Glomerular visceral epithelial cell (primary cell): ENCODE measurements at regions not wholly inside any gene's neighbourhood (a gene's known extent, or its start where the extent isn't known, plus 50 kb on each side); places are given as distances from the start of the nearest gene placed in this dataset.

ENCODE experiments used
- DNase-seq: peaks from one replicate; pipeline ENCODE4 v3.0.0-alpha.2; 2016; ENCODE audit errors: extremely low spot score

DNA sequence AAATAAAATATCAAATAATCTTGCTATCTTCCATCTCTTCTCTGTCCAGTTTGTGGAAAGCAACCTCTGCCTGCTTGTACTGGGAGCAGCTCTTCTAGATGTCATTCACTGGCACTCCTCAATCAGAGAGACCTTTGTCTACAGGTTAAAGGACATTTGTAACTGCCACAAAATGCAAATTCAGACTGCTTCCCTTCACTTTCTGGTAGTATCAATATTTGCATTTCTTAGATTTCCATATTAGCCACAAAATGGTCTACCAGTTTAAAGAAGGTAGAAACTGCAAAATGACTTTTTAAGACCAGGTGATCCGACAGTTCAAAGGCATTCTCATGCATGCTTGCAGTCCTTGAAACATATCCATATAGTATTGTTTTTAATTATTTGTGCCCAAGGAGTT is 51.7 kb upstream of the RCN1 start:
- DNase-seq = no peak

GRCh38 chr11:32034680-32035079 is 56.2 kb upstream of the RCN1 start:
- no peak for DNase-seq

GRCh38 chr11:32034149-32034548 is 56.7 kb upstream of the RCN1 start:
- DNase-seq = peak; percentile 87

DNA sequence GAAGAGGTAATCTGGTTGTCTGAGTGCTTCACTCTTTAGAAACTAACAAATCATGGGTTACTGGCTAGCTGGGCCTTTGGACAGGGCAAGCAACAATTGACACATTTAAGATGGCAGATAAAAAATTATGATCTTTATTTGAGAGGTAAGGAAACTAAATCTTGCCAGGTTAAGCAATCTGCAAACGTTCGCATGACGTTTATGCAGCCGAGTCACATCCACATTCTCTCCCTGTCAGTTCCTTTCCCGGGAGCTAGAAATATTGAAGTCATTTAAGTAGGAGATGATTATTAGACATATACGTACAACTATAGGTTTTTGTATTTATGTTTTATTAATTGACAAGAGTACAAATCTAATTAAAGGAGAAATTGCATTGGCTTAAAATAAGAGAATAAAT is 57.4 kb upstream of the RCN1 start:
- DNase-seq = no peak

- DNase-seq = no peak
Measured at GRCh38 chr11:32033067-32033466, 57.8 kb upstream of the RCN1 start.

GRCh38 chr11:32032478-32032877 is 58.4 kb upstream of the RCN1 start:
- no peak for DNase-seq

- DNase-seq = no peak
Measured at GRCh38 chr11:32032052-32032451, 58.8 kb upstream of the RCN1 start.

GRCh38 chr11:32030875-32031503 is 59.9 kb upstream of the RCN1 start:
- DNase-seq = no peak

DNA sequence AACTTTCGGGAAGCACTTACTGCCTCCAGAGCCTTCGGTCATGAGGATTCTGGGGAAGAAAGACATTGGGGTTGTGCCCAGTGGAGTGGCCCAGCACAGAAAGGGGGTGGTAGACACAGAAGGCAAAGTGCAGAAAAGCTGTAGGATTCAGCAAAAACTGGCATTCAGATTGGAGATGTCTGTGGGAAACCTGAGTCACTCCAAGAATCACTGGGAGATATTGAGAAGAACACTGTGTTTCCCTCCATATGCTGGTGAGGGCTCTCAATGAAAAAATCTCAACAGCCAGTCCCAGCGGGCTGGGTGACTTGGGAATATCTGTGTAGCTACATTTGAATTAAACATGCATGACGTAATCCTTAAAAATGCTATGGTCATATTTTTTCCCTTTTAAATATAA is 61.2 kb upstream of the RCN1 start:
- DNase-seq = no peak

GRCh38 chr11:32028201-32028600 is 62.7 kb upstream of the RCN1 start:
- no peak for DNase-seq

DNA sequence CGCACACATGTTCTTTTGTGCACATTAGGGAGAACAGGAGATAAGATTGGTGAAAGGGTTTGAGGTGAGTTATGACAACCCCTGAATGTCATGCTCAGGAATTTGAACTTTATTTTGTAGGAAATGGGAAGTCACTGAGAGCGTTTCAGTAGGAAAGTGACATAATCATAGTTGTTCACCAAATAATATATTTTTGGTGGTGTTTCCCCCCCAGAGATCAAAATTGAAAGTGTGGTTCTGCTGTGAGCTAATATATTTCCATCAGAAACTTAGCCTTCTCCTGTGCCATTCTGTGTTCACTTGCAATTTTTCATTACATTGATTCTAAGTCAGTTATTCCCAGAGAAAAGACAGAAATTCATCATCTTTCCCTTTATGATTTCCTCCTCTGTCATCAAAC is 64.1 kb upstream of the RCN1 start:
- DNase-seq = no peak

- DNase-seq = no peak
Measured at GRCh38 chr11:32024948-32025347, 65.9 kb upstream of the RCN1 start.

GRCh38 chr11:32023370-32024305 is 67.2 kb upstream of the RCN1 start:
- no peak for DNase-seq

DNA sequence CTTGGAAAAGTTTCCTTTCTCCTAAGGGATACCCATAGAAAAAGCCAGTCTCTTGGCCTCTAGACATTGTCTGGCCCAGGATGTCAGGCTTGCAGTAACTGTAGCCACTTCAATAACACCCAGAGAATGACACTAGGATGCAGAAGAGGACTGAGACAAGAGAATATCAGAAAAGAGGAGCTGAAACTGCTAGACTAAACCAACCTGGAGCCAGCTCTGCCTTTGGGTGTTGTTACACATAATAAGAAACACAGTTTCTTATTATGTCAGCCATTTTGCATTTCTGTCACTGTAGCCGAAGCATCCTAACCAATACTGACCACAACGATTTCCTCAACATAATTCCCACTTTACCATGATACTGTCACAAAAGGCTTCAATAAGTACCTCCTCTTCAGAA is 72.2 kb upstream of the RCN1 start:
- DNase-seq = no peak

DNA sequence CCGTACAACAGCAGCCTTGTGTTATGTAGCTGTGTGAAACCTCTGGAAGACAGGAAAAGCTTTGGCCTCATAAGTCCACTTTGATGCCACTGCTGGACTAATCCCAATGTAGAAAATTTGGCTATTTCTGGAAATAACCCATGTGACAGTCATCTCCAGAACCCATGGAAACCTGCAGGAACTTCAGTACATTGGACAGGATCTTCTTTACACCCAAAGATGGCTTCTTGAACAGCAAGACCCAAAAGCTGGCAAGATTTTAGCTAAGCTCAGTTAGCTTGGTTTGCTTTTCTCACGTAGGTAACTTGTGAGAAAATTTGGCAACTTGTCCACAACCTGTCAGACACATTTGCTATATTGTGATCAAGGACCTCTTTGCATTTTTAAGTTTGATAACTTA is 74.8 kb upstream of the RCN1 start:
- DNase-seq = no peak

- DNase-seq = no peak
Measured at GRCh38 chr11:32015427-32015826, 75.4 kb upstream of the RCN1 start.

- no peak for DNase-seq
Measured at GRCh38 chr11:32013603-32014002, 77.3 kb upstream of the RCN1 start.

DNA sequence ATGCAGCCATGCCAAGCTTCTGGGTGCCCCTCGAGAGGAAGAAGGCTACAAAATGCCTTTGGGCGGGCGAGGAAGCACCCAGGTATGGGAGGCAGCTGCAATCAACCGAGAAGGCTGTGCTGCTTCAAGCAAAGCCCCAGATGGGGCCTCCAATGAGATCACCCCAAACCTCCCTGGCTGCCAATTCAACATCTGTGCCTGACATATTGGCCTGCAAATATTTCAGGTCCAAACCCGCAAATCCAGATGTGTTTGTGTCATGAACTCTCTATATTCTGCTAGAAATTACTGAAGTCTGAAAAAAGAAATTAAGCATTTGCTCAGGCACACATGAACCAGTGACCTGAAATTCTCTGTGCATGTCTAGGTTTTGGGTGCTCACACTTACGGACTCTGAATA is 78.8 kb upstream of the RCN1 start:
- no peak for DNase-seq

DNA sequence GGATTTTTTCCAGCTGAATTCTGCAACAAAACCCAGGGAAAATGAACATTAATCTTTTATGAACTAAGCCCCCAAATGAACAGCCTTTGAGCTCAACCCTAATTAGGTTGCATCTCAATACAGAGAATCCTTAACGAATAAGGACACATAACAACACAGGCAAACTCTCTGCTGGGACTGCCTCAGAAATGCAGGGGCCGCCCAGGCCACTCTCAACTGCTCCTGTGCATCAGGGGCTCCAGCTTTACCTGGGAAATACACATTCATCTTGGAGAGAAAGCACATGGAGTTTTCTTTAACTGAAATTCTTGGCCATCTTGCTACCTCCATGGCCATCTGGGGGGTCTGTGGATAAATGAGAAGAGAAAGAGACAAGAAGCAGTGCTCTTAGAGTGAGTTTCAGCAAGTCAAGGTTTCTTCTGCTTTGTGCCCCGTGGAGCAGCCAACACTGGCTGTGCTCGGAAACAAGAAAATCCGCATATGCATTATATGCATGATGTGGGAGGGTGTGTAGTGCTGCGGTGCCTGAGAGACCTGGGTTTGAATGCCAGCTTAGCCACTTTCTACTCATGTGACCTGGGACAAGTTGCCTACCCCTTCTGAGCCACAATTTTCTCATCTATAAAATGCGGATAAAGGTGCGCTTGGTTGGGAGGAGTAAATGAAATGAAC is 81.9 kb upstream of the RCN1 start:
- no peak for DNase-seq

DNA sequence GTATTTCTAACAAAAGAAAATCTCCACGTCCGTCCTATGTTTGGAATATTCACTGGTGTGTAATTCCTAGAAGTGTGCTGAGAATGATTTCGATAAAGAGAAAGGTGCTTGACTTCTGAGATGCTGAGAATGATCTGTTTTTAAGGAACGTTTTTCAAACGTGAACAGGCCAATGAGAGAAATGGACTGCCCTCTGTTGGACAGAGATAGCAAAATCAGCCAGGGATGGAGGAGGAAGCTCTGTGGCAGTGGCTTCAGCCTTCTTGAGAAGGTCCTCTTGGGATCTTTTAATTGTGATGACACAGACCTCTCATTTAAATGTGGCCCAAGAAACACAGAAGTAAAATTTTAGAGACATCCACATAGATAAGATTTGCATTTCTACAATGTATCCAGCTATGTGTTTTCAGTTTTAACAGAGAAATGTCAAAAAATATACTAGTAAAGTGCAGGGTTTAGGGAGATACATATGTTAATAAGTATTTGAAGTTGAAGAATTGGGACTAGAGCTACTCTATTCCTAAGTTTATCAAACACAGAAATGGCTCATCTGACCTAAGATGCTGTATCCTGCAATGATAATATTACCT is 84.0 kb upstream of the RCN1 start:
- peak; percentile 41 for DNase-seq

DNA sequence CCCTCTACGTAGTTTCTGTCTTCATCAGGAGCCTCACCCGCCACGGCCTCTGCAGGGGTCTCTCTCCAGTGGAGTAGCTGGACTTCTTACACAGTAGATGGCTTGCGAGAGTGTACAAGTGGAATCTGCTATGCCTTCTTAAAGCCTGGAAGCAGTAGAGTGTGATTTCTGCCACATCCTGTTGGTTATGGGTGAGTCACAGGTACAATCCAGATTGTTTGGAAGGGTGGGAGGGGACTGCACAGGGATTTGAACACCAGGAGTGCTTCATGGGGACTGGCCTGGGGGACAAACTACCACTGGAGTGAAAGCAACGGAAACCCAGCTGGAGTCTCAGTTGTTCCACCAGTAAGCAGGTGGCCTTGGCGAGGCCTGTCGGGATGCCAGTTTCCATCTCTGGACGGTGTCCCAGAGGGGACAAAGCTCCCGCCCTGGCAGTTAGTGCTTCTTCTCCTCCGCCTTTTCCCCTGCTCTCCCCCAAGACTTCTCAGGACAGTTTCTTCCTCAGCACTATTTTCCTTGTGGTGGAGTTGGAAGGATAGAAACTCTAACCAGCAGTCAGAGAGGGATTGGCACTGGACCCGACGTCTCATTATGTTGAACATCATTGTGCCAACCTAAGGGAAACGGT is 85.0 kb upstream of the RCN1 start:
- peak; percentile 57 for DNase-seq

DNA sequence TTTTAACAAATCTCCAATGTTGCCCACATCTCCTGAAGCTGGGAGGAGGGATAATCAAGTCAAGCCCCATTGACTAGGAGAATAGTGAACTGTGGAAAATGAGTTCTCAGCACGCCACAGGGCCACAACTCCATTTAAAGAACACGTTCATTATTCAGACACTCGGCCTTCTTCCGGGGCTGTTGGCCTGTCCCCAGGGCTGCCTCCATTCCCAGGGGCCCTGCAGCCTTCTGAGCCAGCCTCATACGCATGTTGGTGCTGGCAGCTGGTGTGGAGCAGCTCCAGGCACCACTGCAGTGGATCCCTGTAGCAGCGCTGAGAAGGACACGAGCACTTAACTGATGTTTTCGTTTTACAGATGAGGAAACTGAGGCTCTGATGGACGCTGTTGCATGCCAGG is 87.5 kb upstream of the RCN1 start:
- DNase-seq = peak; percentile 2
